ENCODE measurements at regions not wholly inside any gene's neighbourhood (a gene's known extent, or its start where the extent isn't known, plus 50 kb on each side); places are given as distances from the start of the nearest gene placed in this dataset.
A peak's percentile ranks its signal among the peaks of the same experiment; 100 is the strongest.

DNA sequence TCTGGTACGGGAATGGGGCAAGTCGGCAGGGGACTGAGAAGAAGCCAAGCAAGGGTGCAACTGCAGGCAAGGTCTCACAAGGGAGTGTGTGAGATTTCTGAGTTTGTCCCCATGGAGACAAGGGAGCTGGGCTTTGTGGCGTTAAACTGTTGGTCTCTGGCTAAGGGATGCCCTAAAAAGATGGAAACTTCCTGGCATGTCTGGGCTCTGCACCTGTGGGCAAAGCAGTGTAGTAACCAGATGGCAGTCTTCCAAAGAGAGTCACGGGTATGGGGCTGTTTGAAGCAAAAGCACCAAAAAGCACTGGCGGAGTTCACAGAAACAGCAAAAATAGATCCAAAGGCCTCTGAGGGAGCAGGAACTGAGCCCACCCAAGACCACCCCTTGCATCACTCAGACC lies 104.8 kb upstream of the SLC44A3 start:
- no peak overlapping the region for H3K4me3 ChIP-seq (ENCODE audit: low read depth, low read length)
- DNase-seq (ENCODE audit: low read depth) (no peak), FAIRE-seq (no peak)
- TF ChIP-seq, protein P1, sequence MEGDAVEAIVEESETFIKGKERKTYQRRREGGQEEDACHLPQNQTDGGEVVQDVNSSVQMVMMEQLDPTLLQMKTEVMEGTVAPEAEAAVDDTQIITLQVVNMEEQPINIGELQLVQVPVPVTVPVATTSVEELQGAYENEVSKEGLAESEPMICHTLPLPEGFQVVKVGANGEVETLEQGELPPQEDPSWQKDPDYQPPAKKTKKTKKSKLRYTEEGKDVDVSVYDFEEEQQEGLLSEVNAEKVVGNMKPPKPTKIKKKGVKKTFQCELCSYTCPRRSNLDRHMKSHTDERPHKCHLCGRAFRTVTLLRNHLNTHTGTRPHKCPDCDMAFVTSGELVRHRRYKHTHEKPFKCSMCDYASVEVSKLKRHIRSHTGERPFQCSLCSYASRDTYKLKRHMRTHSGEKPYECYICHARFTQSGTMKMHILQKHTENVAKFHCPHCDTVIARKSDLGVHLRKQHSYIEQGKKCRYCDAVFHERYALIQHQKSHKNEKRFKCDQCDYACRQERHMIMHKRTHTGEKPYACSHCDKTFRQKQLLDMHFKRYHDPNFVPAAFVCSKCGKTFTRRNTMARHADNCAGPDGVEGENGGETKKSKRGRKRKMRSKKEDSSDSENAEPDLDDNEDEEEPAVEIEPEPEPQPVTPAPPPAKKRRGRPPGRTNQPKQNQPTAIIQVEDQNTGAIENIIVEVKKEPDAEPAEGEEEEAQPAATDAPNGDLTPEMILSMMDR (IDR thresholded peaks at IDR 0.05; ENCODE audit: insufficient read depth, low read length, severe bottlenecking) = no peak
- no peaks in the 10 kb centered on the region for H3K27me3 ChIP-seq (ENCODE audit: control insufficient read depth, insufficient read depth, low read length)
- no peaks in the 10 kb centered on the region for H3K36me3 ChIP-seq (ENCODE audit: control insufficient read depth, insufficient read depth, low read length)

DNA sequence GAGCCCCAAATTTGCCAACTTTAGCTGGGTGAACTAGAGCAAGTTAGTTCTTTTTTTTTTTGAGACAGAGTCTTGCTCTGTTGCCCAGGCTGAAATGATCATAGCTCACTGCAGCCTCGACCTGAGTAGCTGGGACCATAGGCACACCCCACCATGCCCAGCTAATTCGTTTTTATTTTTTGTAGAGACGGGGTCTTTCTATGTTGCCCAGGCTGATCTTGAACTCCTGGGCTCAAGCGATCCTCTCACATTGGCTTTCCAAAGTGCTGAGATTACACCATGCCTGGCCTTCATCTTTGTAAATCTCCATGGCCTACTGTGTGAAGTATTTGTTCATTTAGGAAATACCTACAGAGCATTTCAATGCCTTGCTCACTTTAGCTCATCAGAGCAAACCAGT lies 105.6 kb upstream of the SLC44A3 start:
- TF ChIP-seq, protein P1 (IDR thresholded peaks at IDR 0.05; ENCODE audit: insufficient read depth, low read length, severe bottlenecking) = no peak
- FAIRE-seq = no peak
- Histone ChIP-seq H3K36me3 (ENCODE audit: control insufficient read depth, insufficient read depth, low read length) (no peaks in the 10 kb centered on the region), H3K27me3 (ENCODE audit: control insufficient read depth, insufficient read depth, low read length) (no peaks in the 10 kb centered on the region), H3K4me3 (ENCODE audit: low read depth, low read length) (no peak overlapping the region)
- no peak for DNase-seq (ENCODE audit: low read depth)

DNA sequence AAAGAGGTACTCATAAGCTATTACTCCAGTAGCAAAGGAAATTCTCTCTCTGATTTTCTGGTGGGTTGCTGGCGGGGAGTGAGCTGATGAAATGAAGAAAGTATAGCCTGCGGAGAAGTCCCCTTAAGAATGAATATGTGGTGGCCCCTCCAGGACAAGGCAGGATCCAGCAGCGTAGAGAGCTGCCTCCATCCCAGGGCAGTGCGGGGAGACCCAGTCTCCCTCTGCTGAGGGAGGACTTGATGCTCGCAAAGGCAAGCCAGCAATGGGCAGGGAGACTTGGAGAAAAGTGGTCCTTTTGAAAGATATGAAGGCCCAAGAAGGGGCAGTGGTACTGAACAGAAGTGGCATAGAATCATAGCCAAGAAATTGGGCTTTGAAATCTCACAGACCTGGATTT lies 106.0 kb upstream of the SLC44A3 start:
- TF ChIP-seq, protein P1 (IDR thresholded peaks at IDR 0.05; ENCODE audit: insufficient read depth, low read length, severe bottlenecking) = no peak
- no peak overlapping the region for H3K4me3 ChIP-seq (ENCODE audit: low read depth, low read length)
- FAIRE-seq = no peak
- DNase-seq (ENCODE audit: low read depth) = no peak
- H3K27me3 ChIP-seq (ENCODE audit: control insufficient read depth, insufficient read depth, low read length) = no peaks in the 10 kb centered on the region
- no peaks in the 10 kb centered on the region for H3K36me3 ChIP-seq (ENCODE audit: control insufficient read depth, insufficient read depth, low read length)

DNA sequence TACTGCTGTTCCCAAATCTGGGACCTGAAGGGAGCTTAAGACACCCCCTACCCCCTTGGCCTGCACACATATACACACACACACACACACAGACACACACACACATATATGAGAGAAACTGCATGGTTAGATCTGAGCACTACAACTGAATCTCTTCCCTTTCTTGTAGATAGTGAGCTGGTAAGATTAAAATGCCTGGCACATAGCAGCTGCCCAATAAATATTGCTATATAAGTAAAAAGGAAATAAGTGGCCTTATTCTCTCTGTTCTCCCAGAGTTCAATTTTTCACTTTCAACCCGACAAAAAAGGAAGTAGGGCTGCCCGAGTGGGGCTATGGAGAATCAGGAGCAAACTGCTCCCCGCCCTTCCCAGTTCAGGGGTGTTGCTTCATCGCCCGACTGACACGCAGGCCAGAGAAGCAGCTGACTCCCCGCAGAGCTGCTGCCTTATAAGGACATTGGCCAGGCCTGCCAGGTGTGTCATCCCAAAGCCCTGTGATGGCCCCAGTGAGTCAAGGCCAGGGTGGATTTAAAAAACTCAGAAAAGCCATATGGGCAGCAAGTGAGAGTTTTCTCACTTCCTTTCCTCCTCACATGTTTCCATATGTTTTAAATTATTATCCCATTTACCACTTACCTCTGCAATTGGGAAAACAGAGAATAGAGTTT lies 106.5 kb upstream of the SLC44A3 start:
- FAIRE-seq (no peak), DNase-seq (ENCODE audit: low read depth) (peak; percentile 98)
- Histone ChIP-seq H3K4me3 (ENCODE audit: low read depth, low read length) (no peak overlapping the region), H3K27me3 (ENCODE audit: control insufficient read depth, insufficient read depth, low read length) (no peaks in the 10 kb centered on the region), H3K36me3 (ENCODE audit: control insufficient read depth, insufficient read depth, low read length) (no peaks in the 10 kb centered on the region)
- TF ChIP-seq, protein P1 (IDR thresholded peaks at IDR 0.05; ENCODE audit: insufficient read depth, low read length, severe bottlenecking) = no peak

DNA sequence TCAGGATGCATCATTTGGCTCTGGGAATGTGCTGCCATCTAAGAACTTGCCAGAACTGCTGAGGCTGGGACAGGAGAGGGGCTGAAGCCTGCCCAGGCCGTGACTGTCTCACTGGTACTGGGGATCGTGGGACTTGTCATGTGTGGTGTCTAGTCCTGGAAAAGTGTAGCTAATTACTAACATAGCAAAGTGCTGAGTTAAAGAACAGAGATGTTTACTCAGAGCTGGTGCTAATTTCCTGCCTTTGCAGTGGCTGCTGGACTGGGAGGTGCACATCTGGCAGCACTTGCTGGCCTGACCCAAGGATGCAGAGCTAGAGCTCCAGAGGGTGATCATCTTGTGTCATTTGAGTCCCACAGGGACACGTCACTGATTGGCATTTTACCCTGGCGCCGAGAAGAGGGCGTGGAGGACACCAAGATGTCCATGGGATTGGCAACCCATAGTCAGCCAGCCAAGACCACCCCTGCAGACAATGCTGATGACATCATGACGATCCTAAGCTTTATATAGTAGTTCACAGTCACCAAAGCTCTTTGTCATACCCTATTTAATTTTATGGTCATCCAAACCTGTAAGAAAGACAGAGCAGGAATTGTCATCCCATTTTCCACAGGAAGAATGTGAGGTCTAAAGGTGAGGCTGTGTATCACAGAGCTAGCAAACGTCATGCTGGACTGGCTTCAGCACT lies 110.1 kb upstream of the SLC44A3 start:
- H3K4me3 ChIP-seq (ENCODE audit: low read depth, low read length) = no peak overlapping the region
- TF ChIP-seq, protein P1 (IDR thresholded peaks at IDR 0.05; ENCODE audit: insufficient read depth, low read length, severe bottlenecking) = no peak
- peak; percentile 80 for DNase-seq (ENCODE audit: low read depth)
- peak; percentile 32 for FAIRE-seq
- H3K36me3 ChIP-seq (ENCODE audit: control insufficient read depth, insufficient read depth, low read length) = no peaks in the 10 kb centered on the region
- H3K27me3 ChIP-seq (ENCODE audit: control insufficient read depth, insufficient read depth, low read length) = no peaks in the 10 kb centered on the region

Measured in bronchial epithelial cell (primary cell).